ENCODE measurements at regions not wholly inside any gene's neighbourhood (a gene's known extent, or its start where the extent isn't known, plus 50 kb on each side); places are given as distances from the start of the nearest gene placed in this dataset.

- no peak for DNase-seq (ENCODE audit: low read depth)
- no peak for TF ChIP-seq CTCF (IDR thresholded peaks at IDR 0.05; ENCODE audit: insufficient read depth, low read depth, low read length, missing control alignments)
Observed at GRCh38 chr10:61138708-61139591, 195.0 kb upstream of the RHOBTB1 start.

GRCh38 chr10:61136139-61136538 is 192.2 kb upstream of the RHOBTB1 start:
- no peak overlapping the region for H3K4me3 ChIP-seq (ENCODE audit: low read depth, low read length)
- no peak for TF ChIP-seq CTCF (IDR thresholded peaks at IDR 0.05; ENCODE audit: insufficient read depth, low read depth, low read length, missing control alignments)
- no peak for DNase-seq (ENCODE audit: low read depth)

More at GRCh38 chr10:61138708-61139591, 195.0 kb upstream of the RHOBTB1 start:
- H3K4me3 ChIP-seq (ENCODE audit: low read depth, low read length) = no peak overlapping the region

GRCh38 chr10:61135276-61135721 is 191.3 kb upstream of the RHOBTB1 start:
- peak; percentile 51 for DNase-seq (ENCODE audit: low read depth)
- H3K4me3 ChIP-seq (ENCODE audit: low read depth, low read length) = no peak overlapping the region
- TF ChIP-seq CTCF (IDR thresholded peaks at IDR 0.05; ENCODE audit: insufficient read depth, low read depth, low read length, missing control alignments) = no peak

- DNase-seq (ENCODE audit: low read depth) = no peak
- TF ChIP-seq CTCF (IDR thresholded peaks at IDR 0.05; ENCODE audit: insufficient read depth, low read depth, low read length, missing control alignments) = no peak
- no peak overlapping the region for H3K4me3 ChIP-seq (ENCODE audit: low read depth, low read length)
Observed at GRCh38 chr10:61130366-61130765, 186.4 kb upstream of the RHOBTB1 start.

- DNase-seq (ENCODE audit: low read depth) = no peak
- no peak overlapping the region for H3K4me3 ChIP-seq (ENCODE audit: low read depth, low read length)
- no peak for TF ChIP-seq CTCF (IDR thresholded peaks at IDR 0.05; ENCODE audit: insufficient read depth, low read depth, low read length, missing control alignments)
Observed at GRCh38 chr10:61128196-61128595, 184.2 kb upstream of the RHOBTB1 start.

GRCh38 chr10:61125560-61126170 is 181.7 kb upstream of the RHOBTB1 start:
- no peak for TF ChIP-seq CTCF (IDR thresholded peaks at IDR 0.05; ENCODE audit: insufficient read depth, low read depth, low read length, missing control alignments)
- no peak overlapping the region for H3K4me3 ChIP-seq (ENCODE audit: low read depth, low read length)
- DNase-seq (ENCODE audit: low read depth) = peak; percentile 22

Measured in GM12865 (cell line).